CD14-positive monocyte (primary cell): ENCODE measurements at regions not wholly inside any gene's neighbourhood (a gene's known extent, or its start where the extent isn't known, plus 50 kb on each side); places are given as distances from the start of the nearest gene placed in this dataset.

Experiments
- DNase-seq, 3 donors: peaks; one replicate each; pipeline ENCODE4 v3.0.0-alpha.2; 2011 to 2022
- H2AFZ ChIP-seq: 2 replicates; pipeline ENCODE4 v1.6.0; 2012; ENCODE audit warnings: mild to moderate bottlenecking, low read depth, low read length, inconsistent platforms; ENCODE audit not compliant: insufficient read depth, poor library complexity, severe bottlenecking
- H3K27ac ChIP-seq, 2 donors: 1 replicate in 1 of 2; 2 replicates in 1 of 2; pipeline ENCODE4 v1.5.1; 2012 to 2013; ENCODE audit warnings: low read length in 2 of 2, control low read depth in 1 of 2, inconsistent platforms in 1 of 2, low read depth in 1 of 2, mild to moderate bottlenecking in 1 of 2
- H3K27me3 ChIP-seq, 2 donors: one replicate each; pipeline versions ENCODE4 v1.6.0 to v1.6.1; 2011 to 2013; ENCODE audit warnings: low read length in 2 of 2; ENCODE audit not compliant: control insufficient read depth in 2 of 2, insufficient read depth in 2 of 2
- H3K36me3 ChIP-seq, 2 donors: replicated peaks in 1 of 2; 1 replicate in 1 of 2; 2 replicates in 1 of 2; pipeline versions ENCODE4 v1.5.1 to v1.6.1; 2012 to 2013; ENCODE audit warnings: low read length in 2 of 2, control low read depth in 1 of 2, inconsistent platforms in 1 of 2, mild to moderate bottlenecking in 1 of 2; ENCODE audit not compliant: insufficient read depth in 2 of 2, control insufficient read depth in 1 of 2
- H3K4me1 ChIP-seq, 2 donors: 1 replicate in 1 of 2; 2 replicates in 1 of 2; pipeline versions ENCODE4 v1.5.1 to v1.6.1; 2012 to 2013; ENCODE audit warnings: low read length in 2 of 2, control low read depth in 1 of 2, inconsistent platforms in 1 of 2, mild to moderate bottlenecking in 1 of 2, moderate library complexity in 1 of 2; ENCODE audit not compliant: insufficient read depth in 2 of 2, control insufficient read depth in 1 of 2
- H3K4me2 ChIP-seq: replicated peaks from 2 replicates; pipeline ENCODE3; 2012; ENCODE audit warnings: low read length, moderate library complexity, mild to moderate bottlenecking; ENCODE audit not compliant: poor library complexity, severe bottlenecking; ENCODE audit errors: extremely low read depth
- H3K4me3 ChIP-seq, 3 experiments: fragments of 200-600 bp in 1 of 3; sonication (generic) in 1 of 3; replicated peaks in 1 of 3; 1 replicate in 2 of 3; 2 replicates in 1 of 3; pipeline ENCODE4 v1.5.1; 2011 to 2013; ENCODE audit warnings: low read length in 3 of 3, mild to moderate bottlenecking in 3 of 3, control low read depth in 2 of 3, low read depth in 2 of 3, inconsistent platforms in 1 of 3, moderate library complexity in 1 of 3
- H3K79me2 ChIP-seq: 2 replicates; pipeline ENCODE4 v1.6.0; 2012; ENCODE audit warnings: mild to moderate bottlenecking, control low read depth, inconsistent platforms, low read length, moderate library complexity; ENCODE audit not compliant: insufficient read depth
- H3K9ac ChIP-seq: 2 replicates; pipeline ENCODE4 v1.6.0; 2017; ENCODE audit warnings: low read length, mild to moderate bottlenecking; ENCODE audit not compliant: insufficient read depth, poor library complexity, severe bottlenecking
- H3K9me3 ChIP-seq, 2 donors: replicated peaks in 1 of 2; 1 replicate in 1 of 2; 2 replicates in 1 of 2; pipeline versions ENCODE4 v1.5.1 to v1.6.1; 2012 to 2013; ENCODE audit warnings: low read length in 2 of 2, control low read depth in 1 of 2; ENCODE audit not compliant: control insufficient read depth in 1 of 2, insufficient read depth in 1 of 2
- H4K20me1 ChIP-seq: 2 replicates; pipeline ENCODE4 v1.6.0; 2012; ENCODE audit warnings: mild to moderate bottlenecking, low read length, control low read depth, moderate library complexity; ENCODE audit not compliant: insufficient read depth
- H3K27ac Mint-ChIP-seq, 7 donors: one replicate each; pipeline ENCODE4 v1.8.0; 2020; ENCODE audit warnings: mild to moderate bottlenecking in 7 of 7, mixed read lengths in 7 of 7, moderate library complexity in 6 of 7, inconsistent platforms in 2 of 7
- H3K27me3 Mint-ChIP-seq, 3 donors: one replicate each; pipeline ENCODE4 v1.8.0; 2021 to 2022; ENCODE audit warnings: low read depth in 3 of 3, mild to moderate bottlenecking in 3 of 3, mixed read lengths in 3 of 3, moderate library complexity in 3 of 3, inconsistent platforms in 1 of 3
- H3K36me3 Mint-ChIP-seq, 2 donors: one replicate each; pipeline ENCODE4 v1.8.0; 2020; ENCODE audit warnings: mixed read lengths in 2 of 2, inconsistent platforms in 1 of 2, mild to moderate bottlenecking in 1 of 2
- H3K4me1 Mint-ChIP-seq: one replicate; pipeline ENCODE4 v1.8.0; 2020; ENCODE audit warnings: mild to moderate bottlenecking, mixed read lengths
- H3K4me3 Mint-ChIP-seq, 2 donors: one replicate each; pipeline ENCODE4 v1.8.0; 2020; ENCODE audit warnings: mild to moderate bottlenecking in 2 of 2, mixed read lengths in 2 of 2, moderate library complexity in 1 of 2
- H3K9me3 Mint-ChIP-seq, 7 donors: one replicate each; pipeline ENCODE4 v1.8.0; 2020 to 2022; ENCODE audit warnings: mixed read lengths in 7 of 7, mild to moderate bottlenecking in 6 of 7, moderate library complexity in 6 of 7, inconsistent platforms in 2 of 7
- CTCF ChIP-seq: fragments of 200-600 bp; IDR thresholded peaks from one replicate; pipeline ENCODE4 v1.8.0; 2022; ENCODE audit warnings: antibody characterized with exemption, mild to moderate bottlenecking
- WGBS: methylation state at CpG from one replicate; pipeline ENCODE4 v1.1.5; 2013; ENCODE audit warnings: missing lambda C conversion rate; ENCODE audit not compliant: insufficient coverage; 5-methylcytosine and 5-hydroxymethylcytosine counted together
- intact Hi-C, 2 donors: fragments of 100-400 bp; cut with micrococcal nuclease; formaldehyde crosslinking; loops; one replicate each; pipeline versions ENCODE4 v1.15.0 to v1.15.1; 2023

GRCh38 chr4:147049946-147050345 lies 104.3 kb upstream of the TTC29 start:
- Mint-ChIP-seq H3K4me1 (no peaks in the 10 kb centered on the region), H3K27ac (no peak overlapping the region), H3K36me3 (no peaks in the 10 kb centered on the region), H3K27me3 (peaks cover 0 to 7% (median under 1%) of the 10 kb centered on the region in 3 donors), H3K4me3 (no peak overlapping the region), H3K9me3 (peaks cover 1 to 4% (median 2%) of the 10 kb centered on the region in 7 donors)
- TF ChIP-seq CTCF: no peak
- intact Hi-C loops: no loop called here
- no peak overlapping the region for H3K4me2 ChIP-seq
- peaks cover 0 to 3% of the 10 kb centered on the region in 2 donors for H3K9me3 ChIP-seq
- no peak overlapping the region for H3K4me3 ChIP-seq
- no peaks in the 10 kb centered on the region for H3K79me2 ChIP-seq
- no peaks in the 10 kb centered on the region for H3K36me3 ChIP-seq
- no peaks in the 10 kb centered on the region for H4K20me1 ChIP-seq
- no peaks in the 10 kb centered on the region for H3K4me1 ChIP-seq
- WGBS: 100% methylated on average over 3 of the region's 5 CpGs
- H3K9ac ChIP-seq: no peak overlapping the region
- no peak overlapping the region for H3K27ac ChIP-seq
- H2AFZ ChIP-seq: no peak overlapping the region
- DNase-seq: no peak
- no peaks in the 10 kb centered on the region for H3K27me3 ChIP-seq

- H3K4me2 ChIP-seq: no peak overlapping the region
- H4K20me1 ChIP-seq: no peaks in the 10 kb centered on the region
- no peaks in the 10 kb centered on the region for H3K79me2 ChIP-seq
- peaks cover 0 to 7% (median 2%) of the 10 kb centered on the region in 3 donors for H3K27me3 Mint-ChIP-seq
- intact Hi-C loops: no loop called here
- H3K27me3 ChIP-seq: no peaks in the 10 kb centered on the region
- H3K4me1 Mint-ChIP-seq: no peaks in the 10 kb centered on the region
- no peak overlapping the region for H3K27ac Mint-ChIP-seq
- no peak for TF ChIP-seq CTCF
- no peaks in the 10 kb centered on the region for H3K36me3 Mint-ChIP-seq
- 92% methylated on average over 2 of the region's 2 CpGs for WGBS
- no peak overlapping the region for H3K27ac ChIP-seq
- no peak overlapping the region for H2AFZ ChIP-seq
- H3K4me1 ChIP-seq: no peaks in the 10 kb centered on the region
- H3K4me3 Mint-ChIP-seq: no peak overlapping the region
- no peak overlapping the region for H3K9ac ChIP-seq
- H3K9me3 Mint-ChIP-seq: peaks cover 1 to 4% (median 2%) of the 10 kb centered on the region in 7 donors
- peaks cover 0 to 3% of the 10 kb centered on the region in 2 donors for H3K9me3 ChIP-seq
- no peak overlapping the region for H3K4me3 ChIP-seq
- no peaks in the 10 kb centered on the region for H3K36me3 ChIP-seq
- DNase-seq: no peak
These were observed 104.7 kb upstream of the TTC29 start for GRCh38 chr4:147050356-147050765.
